T-cell (primary cell): ENCODE measurements at regions not wholly inside any gene's neighbourhood (a gene's known extent, or its start where the extent isn't known, plus 50 kb on each side); places are given as distances from the start of the nearest gene placed in this dataset.

Experiments
- ATAC-seq, 4 experiments: fragments of 200-7000 bp in 3 of 4; fragments of 150-1000 bp in 1 of 4; cut with Tn5 transposase; replicated peaks in 1 of 4; 1 replicate in 3 of 4; 2 replicates in 1 of 4; pipeline ENCODE4 v1.10.0; 2021; ENCODE audit warnings: moderate library complexity in 3 of 4, mild to moderate bottlenecking in 2 of 4, moderate number of reproducible peaks in 1 of 4
- CTCF ChIA-PET, 2 donors: fragments of 300-600 bp; sonication (Branson Sonifier 250); formaldehyde crosslinking; loops; one replicate each; lab custom pipeline; 2022; ENCODE audit warnings: antibody characterized with exemption in 2 of 2; lab: Charles Lee
- POLR2A ChIA-PET, 2 donors: fragments of 300-600 bp; sonication (Branson Sonifier 250); formaldehyde crosslinking; loops; one replicate each; lab custom pipeline; 2022; ENCODE audit warnings: antibody characterized with exemption in 2 of 2; lab: Charles Lee
- DNase-seq, 35 experiments: peaks; one replicate each; pipeline versions ENCODE4 v3.0.0 to v3.0.0-alpha.2; 2013 to 2023
- H3K27ac ChIP-seq: one replicate; pipeline ENCODE4 v1.5.1; 2013; ENCODE audit warnings: low read length
- H3K27me3 ChIP-seq, 2 experiments: replicated peaks in 1 of 2; 1 replicate in 1 of 2; 2 replicates in 1 of 2; pipeline versions ENCODE4 v1.6.1 to v1.7.0; 2013; ENCODE audit warnings: low read length in 1 of 2, mixed read lengths in 1 of 2; ENCODE audit not compliant: control insufficient read depth in 2 of 2, insufficient read depth in 2 of 2; ENCODE audit errors: extremely low read depth in 1 of 2
- H3K36me3 ChIP-seq, 2 donors: 1 replicate in 1 of 2; 2 replicates in 1 of 2; pipeline versions ENCODE4 v1.6.1 to v1.7.0; 2013; ENCODE audit warnings: low read length in 1 of 2; ENCODE audit not compliant: control insufficient read depth in 2 of 2, insufficient read depth in 1 of 2; ENCODE audit errors: extremely low read depth in 1 of 2
- H3K4me1 ChIP-seq, 2 experiments: 1 replicate in 1 of 2; 2 replicates in 1 of 2; pipeline versions ENCODE4 v1.6.1 to v1.7.0; 2013; ENCODE audit warnings: low read length in 2 of 2, mixed read lengths in 1 of 2; ENCODE audit not compliant: insufficient read depth in 2 of 2, control insufficient read depth in 1 of 2; ENCODE audit errors: extremely low read depth in 1 of 2
- H3K4me3 ChIP-seq, 2 donors: 1 replicate in 1 of 2; 2 replicates in 1 of 2; pipeline versions ENCODE4 v1.5.1 to v1.7.0; 2013; ENCODE audit warnings: mild to moderate bottlenecking in 2 of 2, low read length in 1 of 2, moderate library complexity in 1 of 2; ENCODE audit not compliant: control insufficient read depth in 1 of 2; ENCODE audit errors: extremely low read depth in 1 of 2
- H3K9me3 ChIP-seq: 2 replicates; pipeline ENCODE4 v1.7.0; 2013
- H3K27ac Mint-ChIP-seq, 2 donors: one replicate each; pipeline ENCODE4 v1.8.0; 2020 to 2021; ENCODE audit warnings: mild to moderate bottlenecking in 2 of 2, mixed read lengths in 2 of 2
- H3K27me3 Mint-ChIP-seq, 2 donors: one replicate each; pipeline ENCODE4 v1.8.0; 2021 to 2022; ENCODE audit warnings: mixed read lengths in 2 of 2
- H3K36me3 Mint-ChIP-seq: one replicate; pipeline ENCODE4 v1.8.0; 2021; ENCODE audit warnings: mixed read lengths
- H3K4me1 Mint-ChIP-seq, 3 donors: one replicate each; pipeline ENCODE4 v1.8.0; 2020 to 2022; ENCODE audit warnings: mixed read lengths in 3 of 3, mild to moderate bottlenecking in 1 of 3
- H3K4me3 Mint-ChIP-seq, 3 donors: one replicate each; pipeline ENCODE4 v1.8.0; 2020 to 2022; ENCODE audit warnings: mild to moderate bottlenecking in 3 of 3, mixed read lengths in 3 of 3, moderate library complexity in 3 of 3
- H3K9me3 Mint-ChIP-seq, 3 donors: one replicate each; pipeline ENCODE4 v1.8.0; 2020 to 2022; ENCODE audit warnings: mixed read lengths in 3 of 3
- WGBS: methylation state at CpG from one replicate; pipeline ENCODE4 v1.1.5; 2013; ENCODE audit warnings: missing lambda C conversion rate; ENCODE audit not compliant: insufficient coverage; 5-methylcytosine and 5-hydroxymethylcytosine counted together

DNA sequence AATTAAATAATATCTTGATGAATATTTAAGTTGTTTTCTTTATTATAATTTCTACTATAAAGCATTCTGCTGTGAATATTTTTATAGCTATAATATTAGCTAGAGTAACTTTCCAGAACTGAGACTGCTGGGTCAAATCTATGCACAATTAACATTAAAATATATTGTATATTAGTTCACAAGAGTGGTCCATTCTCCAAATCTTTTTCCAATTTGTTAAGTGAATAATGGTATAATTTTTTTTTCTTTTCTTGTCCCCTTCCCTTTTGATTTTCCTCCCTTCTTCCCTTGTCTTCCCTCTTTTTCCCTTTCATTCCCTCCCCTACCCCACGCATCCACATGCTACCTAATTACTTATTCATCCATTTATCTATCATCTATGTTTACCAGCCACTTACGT is 977.5 kb downstream of the TUSC7 start:
- Mint-ChIP-seq H3K27me3 (no peaks in the 10 kb centered on the region), H3K4me3 (no peak overlapping the region), H3K27ac (no peak overlapping the region), H3K9me3 (no peaks in the 10 kb centered on the region), H3K4me1 (no peaks in the 10 kb centered on the region), H3K36me3 (no peaks in the 10 kb centered on the region)
- Histone ChIP-seq H3K27ac (no peak overlapping the region), H3K4me1 (no peaks in the 10 kb centered on the region), H3K27me3 (no peaks in the 10 kb centered on the region), H3K4me3 (no peak overlapping the region), H3K36me3 (no peaks in the 10 kb centered on the region), H3K9me3 (no peaks in the 10 kb centered on the region)
- 83% methylated on average over 1 of the region's 2 CpGs for WGBS
- POLR2A ChIA-PET: no interaction called here
- CTCF ChIA-PET: no interaction called here
- ATAC-seq (no peak), DNase-seq (no peak)

DNA sequence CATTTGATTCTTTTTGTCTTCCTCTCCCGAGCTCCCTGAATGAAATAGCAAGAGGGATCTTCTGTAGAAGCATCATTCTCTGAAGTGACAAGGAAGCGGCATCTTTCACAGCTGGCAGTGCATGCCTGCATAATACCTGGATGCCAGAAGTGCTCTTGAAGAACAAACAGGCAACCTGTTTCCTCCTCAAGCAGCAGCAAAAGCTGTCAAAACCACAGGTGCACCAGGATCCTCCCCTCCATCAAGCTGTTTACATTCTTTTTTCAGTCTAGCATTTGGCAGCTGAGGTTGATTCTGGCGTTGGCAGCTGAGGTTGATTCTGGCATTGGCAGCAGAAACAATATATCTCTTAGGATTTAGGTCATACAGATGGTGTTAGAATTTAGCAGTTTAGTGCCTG is 979.0 kb downstream of the TUSC7 start:
- no peak overlapping the region for H3K27ac Mint-ChIP-seq
- no CpG with 5 or more reads among the region's 3 CpGs for WGBS
- CTCF ChIA-PET: no interaction called here

DNA sequence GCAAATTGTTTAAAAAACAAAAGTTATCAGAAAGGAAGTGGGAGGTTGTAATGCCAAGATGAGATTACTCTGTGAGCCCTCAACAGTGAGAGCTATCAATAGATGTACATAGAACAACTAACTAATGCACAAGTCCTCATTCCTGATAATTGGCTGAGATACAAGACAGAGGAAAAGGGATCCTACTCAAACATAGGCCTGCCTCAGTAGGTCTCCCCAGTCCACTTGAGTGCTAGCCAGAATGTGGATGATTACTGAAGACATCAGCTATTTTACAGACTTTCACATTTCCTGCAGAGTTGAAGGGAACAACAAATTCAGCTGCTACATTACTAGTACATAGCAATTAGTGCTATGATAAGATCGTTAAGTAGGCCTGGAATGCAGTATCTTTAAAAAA is 981.9 kb downstream of the TUSC7 start:
- ChIA-PET CTCF (no interaction called here), POLR2A (no interaction called here)
- H3K27ac ChIP-seq: no peak overlapping the region
- no peaks in the 10 kb centered on the region for H3K9me3 ChIP-seq
- no peak overlapping the region for H3K4me3 ChIP-seq
- no peaks in the 10 kb centered on the region for H3K4me1 ChIP-seq
- Mint-ChIP-seq H3K4me3 (no peak overlapping the region), H3K9me3 (peaks cover 0 to 10% (median 5%) of the 10 kb centered on the region in 3 donors), H3K36me3 (no peaks in the 10 kb centered on the region), H3K27me3 (no peaks in the 10 kb centered on the region), H3K27ac (no peak overlapping the region), H3K4me1 (no peaks in the 10 kb centered on the region)
- no peaks in the 10 kb centered on the region for H3K36me3 ChIP-seq
- DNase-seq: no peak
- H3K27me3 ChIP-seq: no peaks in the 10 kb centered on the region
- WGBS: no CpG with 5 or more reads among the region's 1 CpG
- ATAC-seq: no peak

More for the DNA sequence above, 979.0 kb downstream of the TUSC7 start:
- H3K27ac ChIP-seq: no peak overlapping the region
- DNase-seq (no peak), ATAC-seq (no peak)
- no peaks in the 10 kb centered on the region for H3K27me3 Mint-ChIP-seq
- no peaks in the 10 kb centered on the region for H3K36me3 Mint-ChIP-seq
- no peaks in the 10 kb centered on the region for H3K9me3 ChIP-seq
- no peaks in the 10 kb centered on the region for H3K9me3 Mint-ChIP-seq
- H3K4me3 Mint-ChIP-seq: no peak overlapping the region
- no peak overlapping the region for H3K4me3 ChIP-seq
- H3K27me3 ChIP-seq: no peaks in the 10 kb centered on the region
- H3K4me1 ChIP-seq: no peaks in the 10 kb centered on the region
- no peaks in the 10 kb centered on the region for H3K4me1 Mint-ChIP-seq
- POLR2A ChIA-PET: no interaction called here
- no peaks in the 10 kb centered on the region for H3K36me3 ChIP-seq

DNA sequence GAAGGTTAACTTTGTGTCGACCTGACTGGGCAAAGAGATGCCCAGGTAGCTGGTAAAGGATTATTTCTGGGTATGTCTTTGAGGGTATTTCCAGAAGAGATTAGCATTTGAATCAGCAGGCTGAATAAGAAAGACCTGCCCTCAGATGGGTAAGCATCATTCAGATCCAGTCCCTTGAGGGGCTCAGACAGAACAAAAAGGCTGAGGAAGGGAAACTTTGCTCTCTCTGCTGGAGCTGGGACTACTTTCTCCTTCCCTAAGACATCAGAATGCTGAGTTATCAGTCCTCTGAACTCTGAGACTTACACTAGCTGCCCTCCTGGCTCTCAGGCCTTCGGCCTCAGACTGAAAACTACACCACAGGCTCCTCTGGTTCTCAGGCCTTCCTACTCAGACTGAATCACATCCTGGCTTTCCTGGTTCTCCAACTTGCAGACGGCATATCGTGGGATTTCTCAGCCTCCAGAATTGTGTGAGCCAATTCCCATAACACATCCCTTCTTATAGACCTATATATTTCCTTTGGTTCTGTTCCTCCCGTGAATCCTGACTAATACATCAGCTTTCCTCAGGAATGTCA is 982.9 kb downstream of the TUSC7 start:
- ChIA-PET CTCF (no interaction called here), POLR2A (no interaction called here)
- no peak for DNase-seq
- Histone ChIP-seq H3K27ac (no peak overlapping the region), H3K9me3 (no peaks in the 10 kb centered on the region), H3K27me3 (no peaks in the 10 kb centered on the region), H3K4me1 (no peaks in the 10 kb centered on the region), H3K4me3 (no peak overlapping the region), H3K36me3 (no peaks in the 10 kb centered on the region)
- Mint-ChIP-seq H3K36me3 (no peaks in the 10 kb centered on the region), H3K9me3 (peaks cover 0 to 10% (median 8%) of the 10 kb centered on the region in 3 donors), H3K4me3 (no peak overlapping the region), H3K4me1 (no peaks in the 10 kb centered on the region), H3K27ac (no peak overlapping the region), H3K27me3 (no peaks in the 10 kb centered on the region)
- 74% methylated on average over 4 of the region's 5 CpGs for WGBS
- ATAC-seq: no peak

DNA sequence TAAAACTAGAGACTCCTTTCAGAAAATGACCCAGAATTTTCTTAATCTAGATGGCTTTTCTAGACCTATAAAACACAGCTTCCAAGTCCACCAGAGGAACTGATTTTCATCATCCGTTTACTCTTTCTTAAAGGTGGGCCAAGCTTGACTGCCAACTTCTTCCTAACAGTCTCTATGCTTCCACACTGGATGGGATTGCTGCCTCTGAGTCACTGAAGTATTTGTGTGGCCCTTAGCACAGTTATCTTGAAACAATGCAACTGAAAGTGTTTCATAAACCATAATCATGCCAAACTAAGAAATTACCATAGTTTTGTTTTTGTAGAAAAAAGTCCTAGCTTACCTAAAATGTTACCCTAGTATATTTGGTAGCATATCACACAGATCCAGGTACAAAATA is 985.7 kb downstream of the TUSC7 start:
- ChIA-PET POLR2A (no interaction called here), CTCF (no interaction called here)
- H3K4me3 ChIP-seq: no peak overlapping the region
- no peaks in the 10 kb centered on the region for H3K36me3 ChIP-seq
- H3K4me1 ChIP-seq: no peaks in the 10 kb centered on the region
- Mint-ChIP-seq H3K27me3 (no peaks in the 10 kb centered on the region), H3K9me3 (peaks cover 0 to 10% (median 8%) of the 10 kb centered on the region in 3 donors), H3K4me3 (no peak overlapping the region), H3K4me1 (no peaks in the 10 kb centered on the region), H3K36me3 (no peaks in the 10 kb centered on the region), H3K27ac (no peak overlapping the region)
- H3K27ac ChIP-seq: no peak overlapping the region
- no peak for DNase-seq
- WGBS: 75% methylated on average over 1 of the region's 1 CpG
- H3K9me3 ChIP-seq: no peaks in the 10 kb centered on the region
- ATAC-seq: no peak
- H3K27me3 ChIP-seq: no peaks in the 10 kb centered on the region

DNA sequence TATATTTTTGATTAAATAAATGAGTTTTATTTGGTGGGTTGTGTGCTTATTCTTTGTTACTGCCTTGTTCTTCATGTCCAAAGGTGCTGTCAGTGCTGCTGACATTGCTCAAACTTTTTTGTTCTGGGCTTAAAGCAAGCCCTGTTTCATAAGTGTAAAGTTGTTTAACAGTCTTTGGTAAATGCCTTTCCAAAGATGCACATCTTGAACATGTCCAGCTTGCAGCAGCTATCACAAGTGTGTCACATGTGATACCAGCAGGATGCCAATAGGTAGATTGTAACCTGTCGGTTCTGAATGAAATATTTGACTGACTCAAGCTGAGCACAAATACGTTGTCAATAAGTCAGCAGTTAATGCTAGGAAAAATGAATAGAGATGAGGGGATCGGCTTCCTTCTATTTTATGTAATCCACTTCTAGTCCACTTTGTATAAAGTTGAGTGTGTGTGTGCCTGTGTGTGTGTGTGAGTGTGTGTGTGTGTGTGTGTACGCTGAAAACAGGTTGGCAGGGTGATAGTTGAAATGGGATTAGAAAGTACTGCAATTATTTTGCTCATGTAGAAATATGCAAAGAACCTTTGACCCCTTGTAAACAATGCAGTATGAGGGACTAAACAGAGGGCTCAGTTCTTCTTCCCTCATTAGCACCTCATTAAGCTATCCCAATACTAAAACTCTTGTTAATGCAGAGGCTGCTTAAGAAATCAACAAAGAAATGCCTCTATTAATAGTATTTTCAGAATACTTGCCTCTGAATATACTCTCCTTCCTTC is 986.5 kb downstream of the TUSC7 start:
- POLR2A ChIA-PET: no interaction called here
- Mint-ChIP-seq H3K36me3 (no peaks in the 10 kb centered on the region), H3K9me3 (peaks cover 0 to 14% (median 8%) of the 10 kb centered on the region in 3 donors), H3K27me3 (no peaks in the 10 kb centered on the region), H3K27ac (no peak overlapping the region), H3K4me3 (no peak overlapping the region), H3K4me1 (no peaks in the 10 kb centered on the region)
- CTCF ChIA-PET: interaction anchor here in 1 of 2 donors (0.7 kb wide), 1 partner anchor 351 kb away, joined by 3 read pairs; no protein-coding TSS in a partner anchor
- no peak for ATAC-seq
- Histone ChIP-seq H3K27ac (no peak overlapping the region), H3K4me3 (no peak overlapping the region), H3K9me3 (no peaks in the 10 kb centered on the region), H3K4me1 (no peaks in the 10 kb centered on the region), H3K27me3 (no peaks in the 10 kb centered on the region), H3K36me3 (no peaks in the 10 kb centered on the region)
- WGBS: 100% methylated on average over 1 of the region's 4 CpGs
- DNase-seq: no peak
